Stimulated activated naive CD4-positive, alpha-beta T cell treated with Interleukin-2 at 50 U/mL for 16 hours (primary cell): ENCODE measurements at regions not wholly inside any gene's neighbourhood (a gene's known extent, or its start where the extent isn't known, plus 50 kb on each side); places are given as distances from the start of the nearest gene placed in this dataset.

ENCODE experiments used
- DNase-seq: peaks from one replicate; lab custom pipeline; 2025; lab: John Stamatoyannopoulos, UW

- DNase-seq, result no peak
Observed at GRCh38 chr1:36607263-36607651, 124.5 kb upstream of the CSF3R start.

- DNase-seq, result no peak
Observed at GRCh38 chr1:36606641-36607262, 124.0 kb upstream of the CSF3R start.

- no peak for DNase-seq
Observed at GRCh38 chr1:36605942-36606640, 123.4 kb upstream of the CSF3R start.

GRCh38 chr1:36603461-36603860 is 120.7 kb upstream of the CSF3R start:
- DNase-seq, result no peak

- DNase-seq, result no peak
Observed at GRCh38 chr1:36602184-36602583, 119.5 kb upstream of the CSF3R start.

GRCh38 chr1:36599828-36600227 is 117.1 kb upstream of the CSF3R start:
- DNase-seq, result no peak

- no peak for DNase-seq
Observed at GRCh38 chr1:36597514-36597913, 114.8 kb upstream of the CSF3R start.

- no peak for DNase-seq
Observed at GRCh38 chr1:36595921-36596320, 113.2 kb upstream of the CSF3R start.

- no peak for DNase-seq
Observed at GRCh38 chr1:36595349-36595748, 112.6 kb upstream of the CSF3R start.

- DNase-seq, result no peak
Observed at GRCh38 chr1:36594023-36594422, 111.3 kb upstream of the CSF3R start.

- DNase-seq, result no peak
Observed at GRCh38 chr1:36591278-36591677, 108.6 kb upstream of the CSF3R start.

- DNase-seq, result no peak
Observed at GRCh38 chr1:36590771-36591170, 108.1 kb upstream of the CSF3R start.

- DNase-seq, result no peak
Observed at GRCh38 chr1:36590264-36590663, 107.6 kb upstream of the CSF3R start.

GRCh38 chr1:36588972-36589371 is 106.3 kb upstream of the CSF3R start:
- DNase-seq, result no peak

GRCh38 chr1:36585569-36586548 is 103.1 kb upstream of the CSF3R start:
- no peak for DNase-seq

GRCh38 chr1:36584874-36585453 is 102.3 kb upstream of the CSF3R start:
- DNase-seq, result no peak

- DNase-seq, result no peak
Observed at GRCh38 chr1:36583980-36584782, 101.5 kb upstream of the CSF3R start.

GRCh38 chr1:36583080-36583479 is 100.4 kb upstream of the CSF3R start:
- DNase-seq, result no peak

- no peak for DNase-seq
Observed at GRCh38 chr1:36582066-36582755, 99.5 kb upstream of the CSF3R start.

- no peak for DNase-seq
Observed at GRCh38 chr1:36580524-36580923, 97.8 kb upstream of the CSF3R start.

- DNase-seq, result no peak
Observed at GRCh38 chr1:36579039-36579438, 96.3 kb upstream of the CSF3R start.
